ENCODE measurements at regions not wholly inside any gene's neighbourhood (a gene's known extent, or its start where the extent isn't known, plus 50 kb on each side); places are given as distances from the start of the nearest gene placed in this dataset.

DNA sequence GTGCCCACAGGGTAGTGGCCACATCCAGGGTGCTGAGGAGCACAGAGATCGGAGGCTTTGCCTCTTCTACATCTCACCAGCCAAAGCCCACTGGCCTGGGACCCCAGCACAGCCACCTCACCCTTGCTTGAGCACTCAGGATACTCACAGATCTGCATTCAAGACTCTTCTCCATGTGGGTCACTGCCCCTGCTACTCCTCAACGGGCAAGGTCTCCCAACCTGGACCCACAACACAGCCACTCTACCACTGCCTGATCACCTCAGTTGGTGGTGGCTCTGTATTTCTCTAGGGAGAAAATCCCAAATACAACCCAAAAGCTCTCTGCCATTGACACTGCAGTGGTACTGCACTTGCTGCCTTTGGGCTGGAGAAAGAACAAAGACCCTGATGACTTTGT lies 190.3 kb upstream of the KLHL4 start:
- Histone ChIP-seq H3K36me3 (no peaks in the 10 kb centered on the region), H3K4me3 (replicated peaks in 1 of 3) (no peak overlapping the region), H3K4me1 (no peaks in the 10 kb centered on the region), H3K27ac (no peak overlapping the region), H3K27me3 (no peaks in the 10 kb centered on the region), H3K9me3 (no peaks in the 10 kb centered on the region)
- intact Hi-C loops (cut with DNase I), result no loop called here
- TF ChIP-seq CTCF (IDR thresholded peaks at IDR 0.05) (no peak), POLR2A (IDR thresholded peaks at IDR 0.05) (no peak)
- DNase-seq, result no peak
- 67 to 90% methylated on average over 1 to 2 of the region's 2 CpGs for WGBS, 2 donors

DNA sequence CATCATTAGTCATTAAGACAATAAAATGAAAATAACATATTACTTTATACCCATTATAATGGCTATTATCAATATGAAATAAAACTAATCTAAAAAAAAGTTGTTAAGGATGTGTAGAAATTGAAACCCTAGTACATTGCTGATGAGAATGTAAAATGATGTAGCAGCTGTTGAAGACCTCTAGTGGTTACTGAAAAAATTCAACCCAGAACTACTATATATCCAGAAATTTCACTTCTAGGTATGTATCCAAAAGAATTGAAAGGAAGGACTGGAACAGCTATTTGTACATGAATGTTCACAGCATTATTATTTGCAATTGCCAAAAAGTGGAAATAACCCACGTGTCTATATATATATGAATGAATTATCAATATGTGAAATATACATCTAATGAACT lies 180.3 kb upstream of the KLHL4 start:
- Histone ChIP-seq H3K4me1 (no peaks in the 10 kb centered on the region), H3K36me3 (no peaks in the 10 kb centered on the region), H3K27ac (no peak overlapping the region), H3K9me3 (no peaks in the 10 kb centered on the region), H3K27me3 (no peaks in the 10 kb centered on the region), H3K4me3 (replicated peaks in 1 of 3) (no peak overlapping the region)
- TF ChIP-seq CTCF (IDR thresholded peaks at IDR 0.05) (no peak), POLR2A (IDR thresholded peaks at IDR 0.05) (no peak)
- DNase-seq, result no peak
- intact Hi-C loops (cut with DNase I), result no loop called here
- 54 to 70% methylated on average over 1 of the region's 1 CpG for WGBS, 2 donors

- DNase-seq, result no peak
- Histone ChIP-seq H3K4me1 (no peaks in the 10 kb centered on the region), H3K4me3 (replicated peaks in 1 of 3) (no peak overlapping the region), H3K36me3 (no peaks in the 10 kb centered on the region), H3K27ac (no peak overlapping the region), H3K9me3 (no peaks in the 10 kb centered on the region), H3K27me3 (no peaks in the 10 kb centered on the region)
- no peak for TF ChIP-seq POLR2A (IDR thresholded peaks at IDR 0.05)
- TF ChIP-seq CTCF (IDR thresholded peaks at IDR 0.05), result peak in 1 of 6 experiments; percentile 12
- intact Hi-C loops (cut with DNase I), result no loop called here
Measured at GRCh38 chrX:87338510-87338909, 179.1 kb upstream of the KLHL4 start.

- Histone ChIP-seq H3K27ac (no peak overlapping the region), H3K4me1 (no peaks in the 10 kb centered on the region), H3K36me3 (no peaks in the 10 kb centered on the region), H3K9me3 (no peaks in the 10 kb centered on the region), H3K27me3 (no peaks in the 10 kb centered on the region), H3K4me3 (replicated peaks in 1 of 3) (no peak overlapping the region)
- intact Hi-C loops (cut with DNase I), result no loop called here
- DNase-seq, result no peak
- WGBS, 2 donors, result no CpG with 5 or more reads among the region's 2 CpGs
- TF ChIP-seq POLR2A (IDR thresholded peaks at IDR 0.05), result no peak
- TF ChIP-seq CTCF (IDR thresholded peaks at IDR 0.05), result no peak
Measured at GRCh38 chrX:87370865-87371264, 146.7 kb upstream of the KLHL4 start.

GRCh38 chrX:87374324-87374723 lies 143.3 kb upstream of the KLHL4 start:
- Histone ChIP-seq H3K27ac (no peak overlapping the region), H3K27me3 (no peaks in the 10 kb centered on the region), H3K36me3 (no peaks in the 10 kb centered on the region), H3K4me3 (replicated peaks in 1 of 3) (no peak overlapping the region), H3K4me1 (no peaks in the 10 kb centered on the region), H3K9me3 (no peaks in the 10 kb centered on the region)
- intact Hi-C loops (cut with DNase I), result no loop called here
- DNase-seq, result no peak
- TF ChIP-seq POLR2A (IDR thresholded peaks at IDR 0.05), result no peak
- no peak for TF ChIP-seq CTCF (IDR thresholded peaks at IDR 0.05)
